Right cardiac atrium (tissue), 5 donors: ENCODE measurements at regions not wholly inside any gene's neighbourhood (a gene's known extent, or its start where the extent isn't known, plus 50 kb on each side); places are given as distances from the start of the nearest gene placed in this dataset.

Experiments used
- ATAC-seq, 2 donors: fragments of 200-7000 bp; cut with Tn5 transposase; one replicate each; pipeline versions ENCODE4 v1.8.0 to v1.9.1; 2020; ENCODE audit warnings: moderate library complexity in 2 of 2, mild to moderate bottlenecking in 1 of 2
- DNase-seq, 3 donors: peaks; one replicate each; pipeline ENCODE4 v3.0.0-alpha.2; 2020
- H3K27ac ChIP-seq: one replicate; pipeline ENCODE4 v1.5.1; 2013; ENCODE audit warnings: mild to moderate bottlenecking, low read length, control low read depth, moderate library complexity
- H3K27me3 ChIP-seq: one replicate; pipeline ENCODE4 v1.6.1; 2013; ENCODE audit not compliant: control insufficient read depth, insufficient read depth
- H3K4me1 ChIP-seq: one replicate; pipeline ENCODE4 v1.6.1; 2013; ENCODE audit warnings: low read length; ENCODE audit not compliant: control insufficient read depth, insufficient read depth
- H3K4me3 ChIP-seq: one replicate; pipeline ENCODE4 v1.5.1; 2013; ENCODE audit warnings: low read length, control low read depth
- H3K9me3 ChIP-seq: one replicate; pipeline ENCODE4 v1.6.1; 2013; ENCODE audit warnings: low read length; ENCODE audit not compliant: control insufficient read depth
- WGBS: extraction: QIAGEN DNeasy Blood & Tissue Kit; methylation state at CpG from one replicate; pipeline ENCODE4 v1.1.7; 2013; 5-methylcytosine and 5-hydroxymethylcytosine counted together
- intact Hi-C, 4 donors: fragments of 100-400 bp; cut with DNase I; formaldehyde crosslinking; loops; one replicate each; pipeline versions ENCODE4 v1.11.0 to v1.14.0; 2022 to 2023
- donor health status: healthy with polysubstance abuse.
- donor health status: DM: no; HTN: yes; CAD: no.
- donor health status: DM: no; HTN: no; CAD: no.
- donor health status: DM: no; HTN: yes; CAD: no; lungs with severe emphysema.
- donor health status: DM: yes; HTN: yes; CAD: no.

DNA sequence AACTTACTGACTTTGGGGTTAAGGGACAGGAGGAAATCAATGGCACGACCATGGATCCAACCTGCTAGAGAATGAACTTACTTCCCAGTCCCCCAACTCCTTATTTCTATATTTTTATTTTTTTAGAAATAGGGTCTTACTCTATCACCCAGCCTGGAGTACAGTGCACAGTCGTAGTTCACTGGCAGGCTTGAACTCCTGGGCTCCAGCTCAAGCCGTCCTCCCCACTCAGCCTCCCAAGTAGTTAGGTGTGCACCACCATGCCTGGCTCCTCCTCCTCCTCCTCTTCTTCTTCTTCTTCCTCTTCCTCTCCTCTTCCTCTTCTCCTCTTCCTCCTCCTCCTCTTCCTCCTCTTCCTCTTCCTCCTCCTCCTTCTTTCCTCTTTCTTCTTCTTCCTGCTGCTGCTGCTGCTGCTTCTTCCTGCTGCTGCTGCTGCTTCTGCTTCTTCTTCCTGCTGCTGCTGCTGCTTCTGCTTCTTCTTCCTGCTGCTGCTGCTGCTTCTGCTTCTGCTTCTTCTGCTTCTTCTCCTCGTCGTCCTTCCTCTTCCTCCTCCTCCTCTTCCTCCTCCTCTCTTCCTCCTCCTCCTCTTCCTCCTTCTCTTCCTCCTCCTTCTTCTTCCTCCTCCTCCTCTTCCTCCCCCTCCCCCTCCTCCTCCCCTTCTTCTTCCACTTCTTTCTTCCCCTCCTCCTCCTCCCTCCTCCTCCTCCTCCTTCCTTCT lies 390.1 kb upstream of the RGS6 start:
- H3K9me3 ChIP-seq, result no peaks in the 10 kb centered on the region
- H3K4me3 ChIP-seq, result no peak overlapping the region
- no peak overlapping the region for H3K27ac ChIP-seq
- DNase-seq, result no peak
- H3K4me1 ChIP-seq, result peaks cover 1% of the 10 kb centered on the region
- ATAC-seq, result no peak
- no peaks in the 10 kb centered on the region for H3K27me3 ChIP-seq
- intact Hi-C loops, result no loop called here
- WGBS, result 81% methylated on average over 5 of the region's 5 CpGs

- Histone ChIP-seq H3K4me1 (no peaks in the 10 kb centered on the region), H3K27ac (no peak overlapping the region), H3K9me3 (no peaks in the 10 kb centered on the region), H3K4me3 (no peak overlapping the region), H3K27me3 (no peaks in the 10 kb centered on the region)
- ATAC-seq (no peak), DNase-seq (no peak)
- 91% methylated on average over 6 of the region's 6 CpGs for WGBS
- intact Hi-C loops, result no loop called here
Observed at GRCh38 chr14:71549421-71550050, 382.7 kb upstream of the RGS6 start.

GRCh38 chr14:71550367-71550766 lies 381.9 kb upstream of the RGS6 start:
- no peak for DNase-seq
- 94% methylated on average over 2 of the region's 2 CpGs for WGBS

GRCh38 chr14:71551291-71551950 lies 380.8 kb upstream of the RGS6 start:
- no peaks in the 10 kb centered on the region for H3K27me3 ChIP-seq
- ATAC-seq (no peak), DNase-seq (no peak)
- intact Hi-C loops, result no loop called here
- H3K9me3 ChIP-seq, result no peaks in the 10 kb centered on the region
- H3K4me3 ChIP-seq, result no peak overlapping the region
- no peak overlapping the region for H3K27ac ChIP-seq
- H3K4me1 ChIP-seq, result no peaks in the 10 kb centered on the region
- WGBS, result 87% methylated on average over 2 of the region's 2 CpGs

More at GRCh38 chr14:71550367-71550766, 381.9 kb upstream of the RGS6 start:
- H3K27me3 ChIP-seq, result no peaks in the 10 kb centered on the region
- no peak for ATAC-seq
- intact Hi-C loops, result no loop called here
- H3K9me3 ChIP-seq, result no peaks in the 10 kb centered on the region
- H3K4me3 ChIP-seq, result no peak overlapping the region
- H3K4me1 ChIP-seq, result no peaks in the 10 kb centered on the region
- no peak overlapping the region for H3K27ac ChIP-seq

DNA sequence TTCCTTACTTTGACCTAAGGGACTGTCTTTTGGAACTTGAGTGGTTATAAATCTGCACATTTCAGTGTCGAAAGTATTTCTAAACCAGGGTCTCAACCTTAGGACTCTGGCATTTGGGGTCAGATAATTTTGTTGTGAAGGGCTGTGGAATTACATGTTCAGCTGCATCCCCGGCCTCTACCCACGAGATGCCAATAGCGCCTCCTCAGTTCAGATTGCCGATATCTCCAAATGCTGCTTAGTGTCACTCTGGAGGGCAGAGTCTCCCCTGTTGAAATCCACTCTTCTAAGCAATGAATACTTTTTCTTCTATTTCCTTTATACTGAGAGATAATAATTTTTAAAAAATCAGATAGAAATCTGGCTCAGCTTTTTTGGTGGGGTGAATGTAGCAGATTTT lies 379.4 kb upstream of the RGS6 start:
- no peak overlapping the region for H3K4me3 ChIP-seq
- ATAC-seq (no peak), DNase-seq (no peak)
- WGBS, result 94% methylated on average over 5 of the region's 5 CpGs
- H3K27ac ChIP-seq, result no peak overlapping the region
- H3K4me1 ChIP-seq, result no peaks in the 10 kb centered on the region
- H3K9me3 ChIP-seq, result no peaks in the 10 kb centered on the region
- intact Hi-C loops, result no loop called here
- H3K27me3 ChIP-seq, result no peaks in the 10 kb centered on the region

DNA sequence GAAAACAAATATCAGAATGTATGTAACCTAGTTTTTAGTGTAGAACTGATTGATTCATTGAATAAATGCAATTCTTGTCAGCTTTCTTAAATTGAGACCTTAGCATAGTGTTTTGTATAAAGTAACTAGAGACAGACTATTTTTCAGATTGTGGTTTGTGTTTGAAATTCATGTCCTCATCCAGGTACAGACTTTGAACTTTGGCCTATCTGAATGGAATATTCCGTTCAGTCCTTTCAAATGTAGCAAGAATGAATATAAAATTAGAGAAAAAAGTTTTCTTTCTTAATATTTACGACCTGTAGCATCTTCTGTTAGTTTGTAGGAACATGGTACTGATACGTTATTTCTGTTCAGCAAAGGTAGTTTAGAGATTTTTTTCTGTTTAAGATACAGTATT lies 378.4 kb upstream of the RGS6 start:
- 95% methylated on average over 3 of the region's 3 CpGs for WGBS
- ATAC-seq (no peak), DNase-seq (no peak)
- H3K9me3 ChIP-seq, result no peaks in the 10 kb centered on the region
- H3K4me3 ChIP-seq, result no peak overlapping the region
- H3K27ac ChIP-seq, result no peak overlapping the region
- no peaks in the 10 kb centered on the region for H3K27me3 ChIP-seq
- no peaks in the 10 kb centered on the region for H3K4me1 ChIP-seq
- intact Hi-C loops, result no loop called here

DNA sequence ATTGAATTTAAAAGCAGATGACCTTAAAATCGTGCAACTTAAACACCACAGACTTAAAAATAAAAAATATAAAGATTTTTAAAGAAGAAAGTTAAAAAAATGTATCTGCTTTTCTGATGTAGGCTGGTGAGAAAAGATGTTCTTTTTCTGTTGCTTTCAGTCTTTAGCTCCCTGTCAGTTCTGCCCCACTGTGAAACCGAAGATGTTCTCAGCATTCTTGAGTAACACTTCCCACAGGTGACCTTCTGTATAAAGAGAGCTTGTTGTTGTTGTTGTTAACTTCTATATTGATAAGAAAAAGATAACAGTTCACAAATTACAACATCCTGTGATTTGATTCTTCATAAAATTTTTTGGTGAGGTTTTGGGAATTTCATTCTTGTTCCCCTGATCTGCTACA lies 377.9 kb upstream of the RGS6 start:
- Histone ChIP-seq H3K27ac (no peak overlapping the region), H3K4me1 (no peaks in the 10 kb centered on the region), H3K9me3 (no peaks in the 10 kb centered on the region), H3K4me3 (no peak overlapping the region), H3K27me3 (no peaks in the 10 kb centered on the region)
- ATAC-seq, result no peak
- no peak for DNase-seq
- 81% methylated on average over 2 of the region's 2 CpGs for WGBS
- intact Hi-C loops, result no loop called here

GRCh38 chr14:71554959-71555612 lies 377.1 kb upstream of the RGS6 start:
- Histone ChIP-seq H3K27ac (no peak overlapping the region), H3K4me1 (no peaks in the 10 kb centered on the region), H3K27me3 (no peaks in the 10 kb centered on the region), H3K4me3 (no peak overlapping the region), H3K9me3 (no peaks in the 10 kb centered on the region)
- WGBS, result 93% methylated on average over 2 of the region's 2 CpGs
- intact Hi-C loops, result no loop called here
- ATAC-seq (no peak), DNase-seq (no peak)

GRCh38 chr14:71555654-71556559 lies 376.3 kb upstream of the RGS6 start:
- ATAC-seq (no peak), DNase-seq (no peak)
- intact Hi-C loops, result no loop called here
- no peaks in the 10 kb centered on the region for H3K27me3 ChIP-seq
- WGBS, result 71% methylated on average over 5 of the region's 5 CpGs
- no peak overlapping the region for H3K4me3 ChIP-seq
- H3K27ac ChIP-seq, result no peak overlapping the region
- H3K4me1 ChIP-seq, result no peaks in the 10 kb centered on the region
- no peaks in the 10 kb centered on the region for H3K9me3 ChIP-seq

DNA sequence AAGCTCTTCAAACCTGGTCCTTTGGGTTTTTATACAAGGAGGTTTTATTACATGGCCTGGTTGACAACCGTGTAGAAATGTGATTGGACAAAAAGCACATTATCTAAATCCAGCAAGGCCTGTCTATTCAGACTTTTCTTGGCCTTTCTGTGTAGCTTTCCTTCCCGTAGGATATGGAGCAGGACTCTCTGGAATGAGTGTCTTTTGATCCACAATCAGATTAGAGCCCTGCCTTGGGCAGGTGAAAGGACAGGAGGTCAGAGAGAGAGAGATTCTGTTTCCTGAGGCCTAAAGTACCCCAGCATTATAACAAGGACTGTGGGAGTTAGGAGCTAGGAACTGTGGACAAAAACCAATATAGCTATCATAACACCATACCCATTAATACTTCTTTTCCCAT lies 375.5 kb upstream of the RGS6 start:
- Histone ChIP-seq H3K4me1 (no peaks in the 10 kb centered on the region), H3K9me3 (no peaks in the 10 kb centered on the region), H3K27ac (no peak overlapping the region), H3K27me3 (no peaks in the 10 kb centered on the region), H3K4me3 (no peak overlapping the region)
- 76% methylated on average over 2 of the region's 2 CpGs for WGBS
- DNase-seq (no peak), ATAC-seq (no peak)
- intact Hi-C loops, result no loop called here
